ENCODE measurements at regions not wholly inside any gene's neighbourhood (a gene's known extent, or its start where the extent isn't known, plus 50 kb on each side); places are given as distances from the start of the nearest gene placed in this dataset.

DNA sequence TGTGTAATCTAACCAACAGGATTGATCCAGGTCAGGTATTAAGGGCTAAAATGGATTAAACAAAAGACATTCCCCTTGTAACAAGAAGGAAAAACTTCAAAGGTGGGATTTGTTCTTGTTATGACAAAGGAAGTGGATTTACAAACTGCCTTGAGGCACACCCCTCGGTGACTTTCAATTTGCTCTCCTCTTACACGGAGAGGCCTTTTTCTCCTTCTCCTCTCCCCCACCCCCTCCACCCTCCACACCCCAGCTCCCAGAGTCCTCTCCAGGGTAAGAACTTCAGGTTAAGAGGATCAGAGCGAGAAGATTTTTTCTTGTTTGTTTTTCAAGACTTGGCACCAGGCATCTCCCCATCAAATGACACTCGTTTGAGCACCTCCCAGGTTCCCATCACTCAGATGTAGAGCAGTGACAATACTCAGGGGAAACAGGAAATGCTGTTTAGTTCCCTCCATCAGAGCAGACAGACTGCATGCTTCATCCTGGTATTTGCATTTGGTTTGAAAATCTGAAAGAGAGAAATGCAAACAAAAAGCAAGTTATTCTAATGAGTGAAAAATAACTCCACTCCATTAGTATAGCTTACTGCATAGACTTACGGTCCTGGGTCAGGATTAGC lies 77.6 kb upstream of the TMEM260 start:
- no peaks in the 10 kb centered on the region for H3K36me3 ChIP-seq
- intact Hi-C loops (cut with DNase I; ENCODE audit: low total_unique reads): no loop called here
- H3K27me3 ChIP-seq: no peaks in the 10 kb centered on the region
- no peaks in the 10 kb centered on the region for H3K4me1 ChIP-seq
- H3K27ac ChIP-seq: no peak overlapping the region
- H3K4me3 ChIP-seq: no peak overlapping the region
- H3K9me3 ChIP-seq: no peaks in the 10 kb centered on the region
- TF ChIP-seq, protein P1, sequence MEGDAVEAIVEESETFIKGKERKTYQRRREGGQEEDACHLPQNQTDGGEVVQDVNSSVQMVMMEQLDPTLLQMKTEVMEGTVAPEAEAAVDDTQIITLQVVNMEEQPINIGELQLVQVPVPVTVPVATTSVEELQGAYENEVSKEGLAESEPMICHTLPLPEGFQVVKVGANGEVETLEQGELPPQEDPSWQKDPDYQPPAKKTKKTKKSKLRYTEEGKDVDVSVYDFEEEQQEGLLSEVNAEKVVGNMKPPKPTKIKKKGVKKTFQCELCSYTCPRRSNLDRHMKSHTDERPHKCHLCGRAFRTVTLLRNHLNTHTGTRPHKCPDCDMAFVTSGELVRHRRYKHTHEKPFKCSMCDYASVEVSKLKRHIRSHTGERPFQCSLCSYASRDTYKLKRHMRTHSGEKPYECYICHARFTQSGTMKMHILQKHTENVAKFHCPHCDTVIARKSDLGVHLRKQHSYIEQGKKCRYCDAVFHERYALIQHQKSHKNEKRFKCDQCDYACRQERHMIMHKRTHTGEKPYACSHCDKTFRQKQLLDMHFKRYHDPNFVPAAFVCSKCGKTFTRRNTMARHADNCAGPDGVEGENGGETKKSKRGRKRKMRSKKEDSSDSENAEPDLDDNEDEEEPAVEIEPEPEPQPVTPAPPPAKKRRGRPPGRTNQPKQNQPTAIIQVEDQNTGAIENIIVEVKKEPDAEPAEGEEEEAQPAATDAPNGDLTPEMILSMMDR (IDR thresholded peaks at IDR 0.05): no peak
- no peak for DNase-seq

- Histone ChIP-seq H3K9me3 (no peaks in the 10 kb centered on the region), H3K4me1 (no peaks in the 10 kb centered on the region), H3K36me3 (no peaks in the 10 kb centered on the region), H3K4me3 (no peak overlapping the region), H3K27me3 (no peaks in the 10 kb centered on the region), H3K27ac (no peak overlapping the region)
- TF ChIP-seq, protein P1 (IDR thresholded peaks at IDR 0.05): no peak
- intact Hi-C loops (cut with DNase I; ENCODE audit: low total_unique reads): no loop called here
- DNase-seq: no peak
Observed at GRCh38 chr14:56505361-56505760, 74.2 kb upstream of the TMEM260 start.

- Histone ChIP-seq H3K4me3 (no peak overlapping the region), H3K27me3 (no peaks in the 10 kb centered on the region), H3K27ac (no peak overlapping the region), H3K36me3 (no peaks in the 10 kb centered on the region), H3K4me1 (no peaks in the 10 kb centered on the region), H3K9me3 (no peaks in the 10 kb centered on the region)
- intact Hi-C loops (cut with DNase I; ENCODE audit: low total_unique reads): no loop called here
- TF ChIP-seq, protein P1 (IDR thresholded peaks at IDR 0.05): no peak
- no peak for DNase-seq
Observed at GRCh38 chr14:56512521-56512920, 67.1 kb upstream of the TMEM260 start.

GRCh38 chr14:56514663-56515371 lies 64.8 kb upstream of the TMEM260 start:
- DNase-seq: no peak
- H3K4me3 ChIP-seq: no peak overlapping the region
- intact Hi-C loops (cut with DNase I; ENCODE audit: low total_unique reads): no loop called here
- TF ChIP-seq, protein P1 (IDR thresholded peaks at IDR 0.05): no peak
- no peaks in the 10 kb centered on the region for H3K4me1 ChIP-seq
- no peak overlapping the region for H3K27ac ChIP-seq
- no peaks in the 10 kb centered on the region for H3K9me3 ChIP-seq
- H3K36me3 ChIP-seq: no peaks in the 10 kb centered on the region
- H3K27me3 ChIP-seq: no peaks in the 10 kb centered on the region

DNA sequence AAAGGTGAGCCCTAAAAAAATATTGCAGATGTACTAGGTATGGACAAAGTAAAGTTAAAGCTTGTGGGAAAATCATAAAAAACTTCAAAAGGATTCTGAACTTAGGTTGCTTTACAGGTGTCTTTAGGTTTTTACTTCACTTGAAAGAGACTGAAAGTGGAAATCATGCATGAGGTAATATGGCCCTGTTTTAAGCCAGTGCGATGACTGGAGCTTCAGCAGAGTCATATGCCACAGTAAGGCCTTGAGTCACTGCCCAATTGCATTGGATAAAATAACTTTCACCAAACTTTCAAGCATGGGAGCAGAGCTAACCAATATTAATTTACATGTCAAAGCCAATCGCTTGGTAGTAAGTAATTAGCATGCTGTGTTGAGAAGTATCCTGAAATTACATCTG lies 63.9 kb upstream of the TMEM260 start:
- no peak for DNase-seq
- H3K27ac ChIP-seq: no peak overlapping the region
- H3K4me1 ChIP-seq: no peaks in the 10 kb centered on the region
- TF ChIP-seq, protein P1 (IDR thresholded peaks at IDR 0.05): no peak
- no peaks in the 10 kb centered on the region for H3K36me3 ChIP-seq
- no peaks in the 10 kb centered on the region for H3K27me3 ChIP-seq
- intact Hi-C loops (cut with DNase I; ENCODE audit: low total_unique reads): no loop called here
- no peak overlapping the region for H3K4me3 ChIP-seq
- no peaks in the 10 kb centered on the region for H3K9me3 ChIP-seq
